ENCODE measurements at regions not wholly inside any gene's neighbourhood (a gene's known extent, or its start where the extent isn't known, plus 50 kb on each side); places are given as distances from the start of the nearest gene placed in this dataset.

GRCh38 chr17:79509490-79509889, 101.4 kb downstream of the RBFOX3 start:
- TF ChIP-seq, protein P1, sequence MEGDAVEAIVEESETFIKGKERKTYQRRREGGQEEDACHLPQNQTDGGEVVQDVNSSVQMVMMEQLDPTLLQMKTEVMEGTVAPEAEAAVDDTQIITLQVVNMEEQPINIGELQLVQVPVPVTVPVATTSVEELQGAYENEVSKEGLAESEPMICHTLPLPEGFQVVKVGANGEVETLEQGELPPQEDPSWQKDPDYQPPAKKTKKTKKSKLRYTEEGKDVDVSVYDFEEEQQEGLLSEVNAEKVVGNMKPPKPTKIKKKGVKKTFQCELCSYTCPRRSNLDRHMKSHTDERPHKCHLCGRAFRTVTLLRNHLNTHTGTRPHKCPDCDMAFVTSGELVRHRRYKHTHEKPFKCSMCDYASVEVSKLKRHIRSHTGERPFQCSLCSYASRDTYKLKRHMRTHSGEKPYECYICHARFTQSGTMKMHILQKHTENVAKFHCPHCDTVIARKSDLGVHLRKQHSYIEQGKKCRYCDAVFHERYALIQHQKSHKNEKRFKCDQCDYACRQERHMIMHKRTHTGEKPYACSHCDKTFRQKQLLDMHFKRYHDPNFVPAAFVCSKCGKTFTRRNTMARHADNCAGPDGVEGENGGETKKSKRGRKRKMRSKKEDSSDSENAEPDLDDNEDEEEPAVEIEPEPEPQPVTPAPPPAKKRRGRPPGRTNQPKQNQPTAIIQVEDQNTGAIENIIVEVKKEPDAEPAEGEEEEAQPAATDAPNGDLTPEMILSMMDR (IDR thresholded peaks at IDR 0.05; ENCODE audit: poor library complexity, severe bottlenecking), result no peak
- TF ChIP-seq MXI1 (conservative IDR thresholded peaks at IDR 0.05; ENCODE audit: poor library complexity, severe bottlenecking), result no peak

All from neural cell (in vitro differentiated cells).